GM23338 (cell line): ENCODE measurements at regions not wholly inside any gene's neighbourhood (a gene's known extent, or its start where the extent isn't known, plus 50 kb on each side); places are given as distances from the start of the nearest gene placed in this dataset.

Source experiments
- ATAC-seq: fragments of 200-7000 bp; cut with Tn5 transposase; 3 replicates; pipeline ENCODE4 v1.9.1; 2020
- DNase-seq: peaks from one replicate; pipeline ENCODE4 v3.0.0-alpha.2; 2015; ENCODE audit warnings: low spot score
- H2AFZ ChIP-seq: fragments of 200-600 bp; sonication (generic); 2 replicates; pipeline ENCODE4 v1.8.0; 2016; ENCODE audit warnings: antibody characterized with exemption, mild to moderate bottlenecking, moderate library complexity
- H3F3A ChIP-seq: fragments of 200-600 bp; sonication (generic); replicated peaks from 2 replicates; pipeline ENCODE4 v1.8.0; 2017; ENCODE audit warnings: antibody characterized with exemption, mixed run types, low read depth
- H3K27ac ChIP-seq: fragments of 200-600 bp; sonication (generic); 2 replicates; pipeline ENCODE4 v1.6.1; 2016; ENCODE audit warnings: low read depth
- H3K27me3 ChIP-seq: fragments of 200-600 bp; sonication (generic); 2 replicates; pipeline ENCODE4 v1.8.0; 2016; ENCODE audit warnings: mild to moderate bottlenecking, mixed run types, moderate library complexity; ENCODE audit not compliant: insufficient read depth
- H3K36me3 ChIP-seq: fragments of 200-600 bp; sonication (generic); 2 replicates; pipeline ENCODE4 v1.8.0; 2016; ENCODE audit warnings: mild to moderate bottlenecking; ENCODE audit not compliant: insufficient read depth
- H3K4me1 ChIP-seq: fragments of 200-600 bp; sonication (generic); 2 replicates; pipeline ENCODE4 v1.8.0; 2016; ENCODE audit warnings: mild to moderate bottlenecking, moderate library complexity; ENCODE audit not compliant: insufficient read depth
- H3K4me2 ChIP-seq: fragments of 200-600 bp; sonication (generic); 2 replicates; pipeline ENCODE4 v1.7.1; 2017; ENCODE audit warnings: mixed run types
- H3K4me3 ChIP-seq: fragments of 200-600 bp; sonication (generic); 2 replicates; pipeline ENCODE4 v1.6.1; 2016; ENCODE audit warnings: mixed run types
- H3K79me2 ChIP-seq: fragments of 200-600 bp; sonication (generic); replicated peaks from 2 replicates; pipeline ENCODE4 v1.8.0; 2017; ENCODE audit warnings: mild to moderate bottlenecking; ENCODE audit not compliant: insufficient read depth
- H3K9me2 ChIP-seq: fragments of 200-600 bp; sonication (generic); 2 replicates; pipeline ENCODE4 v1.8.0; 2017; ENCODE audit not compliant: insufficient read depth
- H4K20me1 ChIP-seq: fragments of 200-600 bp; sonication (generic); replicated peaks from 2 replicates; pipeline ENCODE4 v1.8.0; 2017; ENCODE audit warnings: mild to moderate bottlenecking; ENCODE audit not compliant: insufficient read depth
- H3K27ac Mint-ChIP-seq: 2 replicates; pipeline ENCODE4 v1.8.0; 2020; ENCODE audit warnings: inconsistent platforms, mild to moderate bottlenecking, moderate library complexity, mixed read lengths
- H3K27me3 Mint-ChIP-seq: 3 replicates; pipeline ENCODE4 v1.8.0; 2022; ENCODE audit warnings: low read depth, mild to moderate bottlenecking, moderate library complexity, mixed read lengths, inconsistent platforms; ENCODE audit not compliant: insufficient read depth, poor library complexity
- H3K36me3 Mint-ChIP-seq: 3 replicates; pipeline ENCODE4 v1.8.0; 2021; ENCODE audit warnings: low read depth, mild to moderate bottlenecking, inconsistent platforms, moderate library complexity, mixed read lengths
- H3K4me1 Mint-ChIP-seq: 3 replicates; pipeline ENCODE4 v1.8.0; 2020; ENCODE audit warnings: mild to moderate bottlenecking, inconsistent platforms, mixed read lengths
- H3K4me3 Mint-ChIP-seq: 3 replicates; pipeline ENCODE4 v1.8.0; 2021; ENCODE audit warnings: moderate library complexity, mild to moderate bottlenecking, inconsistent platforms, mixed read lengths
- H3K9me3 Mint-ChIP-seq: 3 replicates; pipeline ENCODE4 v1.8.0; 2020; ENCODE audit warnings: moderate library complexity, mild to moderate bottlenecking, inconsistent platforms, mixed read lengths
- CREB1 ChIP-seq: fragments of 250-450 bp; sonication (Bioruptor Pico); IDR thresholded peaks from 2 replicates; pipeline ENCODE4 v1.5.0; 2020; ENCODE audit warnings: low read depth, mild to moderate bottlenecking, moderate library complexity
- CTCF ChIP-seq, 2 experiments: fragments of 200-600 bp in 1 of 2; sonication (generic) in 1 of 2; conservative IDR thresholded peaks; 2 replicates each; pipeline versions ENCODE4 v1.5.1 to v1.6.1; 2016 to 2017; ENCODE audit warnings: antibody characterized with exemption in 2 of 2, low read depth in 2 of 2, mild to moderate bottlenecking in 2 of 2, moderate library complexity in 1 of 2
- ETS1 ChIP-seq: IDR thresholded peaks from 2 replicates; pipeline ENCODE4 v1.6.1; 2016; ENCODE audit warnings: antibody characterized with exemption
- EZH2 ChIP-seq: fragments of 200-600 bp; sonication (generic); IDR thresholded peaks from one replicate; pipeline ENCODE4 v1.8.0; 2017; ENCODE audit warnings: antibody characterized with exemption, mild to moderate bottlenecking, low read depth; ENCODE audit not compliant: unreplicated experiment
- EZH2phosphoT487 ChIP-seq: fragments of 200-600 bp; sonication (generic); IDR thresholded peaks from one replicate; pipeline ENCODE4 v1.8.1; 2018; ENCODE audit warnings: antibody characterized with exemption; ENCODE audit not compliant: unreplicated experiment
- JUNB ChIP-seq: IDR thresholded peaks from one replicate; pipeline ENCODE4 v1.6.1; 2016; ENCODE audit warnings: antibody characterized with exemption; ENCODE audit not compliant: unreplicated experiment
- NANOG ChIP-seq: IDR thresholded peaks from 2 replicates; pipeline ENCODE4 v1.6.1; 2016; ENCODE audit warnings: antibody characterized with exemption, borderline replicate concordance
- REST ChIP-seq: IDR thresholded peaks from one replicate; pipeline ENCODE4 v1.6.1; 2018; ENCODE audit warnings: antibody characterized with exemption; ENCODE audit not compliant: unreplicated experiment
- STAT1 ChIP-seq: IDR thresholded peaks from one replicate; pipeline ENCODE4 v1.6.1; 2016; ENCODE audit warnings: antibody characterized with exemption; ENCODE audit not compliant: unreplicated experiment
- ZNF114 ChIP-seq: fragments of 250-450 bp; sonication (Bioruptor Pico); IDR thresholded peaks from 2 replicates; pipeline ENCODE4 v1.5.0; 2020; ENCODE audit warnings: mild to moderate bottlenecking, moderate library complexity
- ZNF331 ChIP-seq: fragments of 250-450 bp; sonication (Bioruptor Pico); IDR thresholded peaks from 2 replicates; pipeline ENCODE4 v1.5.0; 2020; ENCODE audit warnings: low read depth, mild to moderate bottlenecking, moderate library complexity
- ZNF462 ChIP-seq: fragments of 250-450 bp; sonication (Bioruptor Pico); IDR thresholded peaks from 2 replicates; pipeline ENCODE4 v1.5.0; 2020; ENCODE audit warnings: mild to moderate bottlenecking, moderate library complexity

GRCh38 chr15:97600190-97600589 lies 360.3 kb upstream of the ARRDC4 start (continued):
- no peak for TF ChIP-seq ETS1
- TF ChIP-seq STAT1: no peak
- TF ChIP-seq EZH2: no peak

GRCh38 chr15:97604677-97605076 lies 355.8 kb upstream of the ARRDC4 start:
- no peak overlapping the region for H3K4me3 Mint-ChIP-seq
- no peaks in the 10 kb centered on the region for H3K36me3 Mint-ChIP-seq
- H3K27me3 Mint-ChIP-seq: no peaks in the 10 kb centered on the region
- TF ChIP-seq JUNB (no peak), ZNF114 (CRISPR knock-in tag) (no peak), ZNF331 (no peak), ETS1 (no peak), CTCF (conservative IDR thresholded peaks at IDR 0.05; ENCODE audit: low read depth in 2 of 2) (no peak), ZNF462 (CRISPR knock-in tag) (no peak), REST (no peak), STAT1 (no peak), EZH2phosphoT487 (no peak), NANOG (no peak), CREB1 (CRISPR knock-in tag) (no peak)

More at GRCh38 chr15:97604677-97605076, 355.8 kb upstream of the ARRDC4 start:
- no peak overlapping the region for H3K27ac Mint-ChIP-seq
- Histone ChIP-seq H3K4me3 (no peak overlapping the region), H3F3A (no peaks in the 10 kb centered on the region), H3K79me2 (no peaks in the 10 kb centered on the region), H4K20me1 (no peaks in the 10 kb centered on the region), H3K4me1 (no peaks in the 10 kb centered on the region), H3K4me2 (no peak overlapping the region), H2AFZ (no peak overlapping the region), H3K27me3 (no peaks in the 10 kb centered on the region), H3K27ac (no peak overlapping the region), H3K36me3 (no peaks in the 10 kb centered on the region), H3K9me2 (0 out of 2 replicates have a peak, but pooled peaks cover 8% of the 10 kb centered on the region)
- ATAC-seq: no peak
- H3K4me1 Mint-ChIP-seq: peaks cover 3% of the 10 kb centered on the region; the same call in 2 of the 3 replicates
- no peaks in the 10 kb centered on the region for H3K9me3 Mint-ChIP-seq
- no peak for DNase-seq
